ENCODE measurements at regions not wholly inside any gene's neighbourhood (a gene's known extent, or its start where the extent isn't known, plus 50 kb on each side); places are given as distances from the start of the nearest gene placed in this dataset.
A peak's percentile ranks its signal among the peaks of the same experiment; 100 is the strongest.

- DNase-seq: no peak
Observed at GRCh38 chr1:55333461-55333860, 118.3 kb upstream of the USP24 start.

GRCh38 chr1:55331351-55331750 is 116.2 kb upstream of the USP24 start:
- DNase-seq: no peak

GRCh38 chr1:55329808-55330432 is 114.8 kb upstream of the USP24 start:
- no peak for DNase-seq

- no peak for DNase-seq
Observed at GRCh38 chr1:55329091-55329490, 113.9 kb upstream of the USP24 start.

- no peak for DNase-seq
Observed at GRCh38 chr1:55326496-55327243, 111.5 kb upstream of the USP24 start.

GRCh38 chr1:55323760-55324159 is 108.6 kb upstream of the USP24 start:
- DNase-seq: no peak

GRCh38 chr1:55322842-55323241 is 107.7 kb upstream of the USP24 start:
- no peak for DNase-seq

- peak; percentile 61 for DNase-seq
Observed at GRCh38 chr1:55321942-55322341, 106.8 kb upstream of the USP24 start.

- DNase-seq: peak; percentile 44
Observed at GRCh38 chr1:55320891-55321290, 105.7 kb upstream of the USP24 start.

- no peak for DNase-seq
Observed at GRCh38 chr1:55318116-55318817, 103.1 kb upstream of the USP24 start.

- DNase-seq: no peak
Observed at GRCh38 chr1:55317673-55318072, 102.5 kb upstream of the USP24 start.

- DNase-seq: no peak
Observed at GRCh38 chr1:55316947-55317662, 101.9 kb upstream of the USP24 start.

- no peak for DNase-seq
Observed at GRCh38 chr1:55316502-55316901, 101.3 kb upstream of the USP24 start.

GRCh38 chr1:55315552-55315951 is 100.4 kb upstream of the USP24 start:
- no peak for DNase-seq

GRCh38 chr1:55314740-55315139 is 99.6 kb upstream of the USP24 start:
- DNase-seq: no peak

GRCh38 chr1:55313903-55314302 is 98.7 kb upstream of the USP24 start:
- DNase-seq: no peak

GRCh38 chr1:55311979-55312378 is 96.8 kb upstream of the USP24 start:
- DNase-seq: no peak

- DNase-seq: peak; percentile 12
Observed at GRCh38 chr1:55311057-55311641, 96.0 kb upstream of the USP24 start.

- peak; percentile 42 for DNase-seq
Observed at GRCh38 chr1:55310505-55310971, 95.4 kb upstream of the USP24 start.

GRCh38 chr1:55309786-55310504 is 94.8 kb upstream of the USP24 start:
- no peak for DNase-seq

GRCh38 chr1:55309053-55309452 is 93.9 kb upstream of the USP24 start:
- no peak for DNase-seq

GRCh38 chr1:55305735-55306134 is 90.6 kb upstream of the USP24 start:
- DNase-seq: no peak

Measured in NCI-H446 treated with DMSO at 0.1 percent for 48 hours (cell line).